ENCODE measurements at regions not wholly inside any gene's neighbourhood (a gene's known extent, or its start where the extent isn't known, plus 50 kb on each side); places are given as distances from the start of the nearest gene placed in this dataset.

DNA sequence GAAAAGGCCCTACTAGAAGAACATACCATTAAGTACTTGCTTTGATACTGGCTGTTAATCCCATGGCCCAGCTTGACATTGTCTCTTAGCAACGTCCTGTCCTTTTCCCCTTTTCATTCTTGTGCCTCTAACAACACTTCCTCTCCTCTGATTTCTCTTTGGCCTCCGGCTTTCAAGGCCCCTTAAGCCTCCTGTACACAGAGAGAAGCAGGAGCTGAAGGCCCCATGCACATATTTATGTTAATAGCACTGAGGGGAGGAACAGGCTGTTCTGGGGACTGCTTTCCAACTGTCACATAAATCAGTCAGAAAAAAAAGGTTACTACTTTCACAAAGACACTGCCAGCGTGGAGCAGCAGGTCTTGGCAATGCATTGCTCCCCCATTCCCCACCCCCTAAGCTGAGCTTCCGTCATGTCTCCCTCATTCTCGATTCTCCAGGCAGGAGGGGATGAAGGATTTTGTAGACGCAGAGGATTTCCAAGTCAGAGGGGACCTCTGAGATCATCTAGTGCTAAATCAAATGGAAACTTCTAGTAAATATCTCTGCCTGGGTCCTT lies 257.4 kb upstream of the ADAMTS9 start:
- H3K27me3 ChIP-seq (ENCODE audit: control insufficient read depth in 2 of 2, insufficient read depth in 2 of 2, low read length in 2 of 2) = no peaks in the 10 kb centered on the region
- no peaks in the 10 kb centered on the region for H3K4me1 ChIP-seq (ENCODE audit: control insufficient read depth in 2 of 2, insufficient read depth in 2 of 2, low read length in 2 of 2)
- H3K27ac ChIP-seq (ENCODE audit: low read depth in 2 of 2, low read length in 2 of 2) = peak overlapping the region in 1 of 2 donors; percentile 11
- no peaks in the 10 kb centered on the region for H3K36me3 ChIP-seq (ENCODE audit: control insufficient read depth in 2 of 2, insufficient read depth in 2 of 2, low read length in 2 of 2)
- no peak overlapping the region for H3K4me3 ChIP-seq (ENCODE audit: low read length in 2 of 2)
- H3K9me3 ChIP-seq (ENCODE audit: control insufficient read depth in 2 of 2, low read length in 2 of 2) = no peaks in the 10 kb centered on the region
- no peak overlapping the region for H3K9ac ChIP-seq (ENCODE audit: low read depth in 1 of 2, low read length in 2 of 2)

GRCh38 chr3:64943866-64944265 lies 256.1 kb upstream of the ADAMTS9 start:
- H3K36me3 ChIP-seq (ENCODE audit: control insufficient read depth in 2 of 2, insufficient read depth in 2 of 2, low read length in 2 of 2) = no peaks in the 10 kb centered on the region
- H3K9ac ChIP-seq (ENCODE audit: low read depth in 1 of 2, low read length in 2 of 2) = no peak overlapping the region
- no peak overlapping the region for H3K4me3 ChIP-seq (ENCODE audit: low read length in 2 of 2)
- H3K9me3 ChIP-seq (ENCODE audit: control insufficient read depth in 2 of 2, low read length in 2 of 2) = no peaks in the 10 kb centered on the region
- H3K27ac ChIP-seq (ENCODE audit: low read depth in 2 of 2, low read length in 2 of 2) = no peak overlapping the region
- H3K27me3 ChIP-seq (ENCODE audit: control insufficient read depth in 2 of 2, insufficient read depth in 2 of 2, low read length in 2 of 2) = no peaks in the 10 kb centered on the region
- H3K4me1 ChIP-seq (ENCODE audit: control insufficient read depth in 2 of 2, insufficient read depth in 2 of 2, low read length in 2 of 2) = peaks cover 0 to 6% of the 10 kb centered on the region in 2 donors

DNA sequence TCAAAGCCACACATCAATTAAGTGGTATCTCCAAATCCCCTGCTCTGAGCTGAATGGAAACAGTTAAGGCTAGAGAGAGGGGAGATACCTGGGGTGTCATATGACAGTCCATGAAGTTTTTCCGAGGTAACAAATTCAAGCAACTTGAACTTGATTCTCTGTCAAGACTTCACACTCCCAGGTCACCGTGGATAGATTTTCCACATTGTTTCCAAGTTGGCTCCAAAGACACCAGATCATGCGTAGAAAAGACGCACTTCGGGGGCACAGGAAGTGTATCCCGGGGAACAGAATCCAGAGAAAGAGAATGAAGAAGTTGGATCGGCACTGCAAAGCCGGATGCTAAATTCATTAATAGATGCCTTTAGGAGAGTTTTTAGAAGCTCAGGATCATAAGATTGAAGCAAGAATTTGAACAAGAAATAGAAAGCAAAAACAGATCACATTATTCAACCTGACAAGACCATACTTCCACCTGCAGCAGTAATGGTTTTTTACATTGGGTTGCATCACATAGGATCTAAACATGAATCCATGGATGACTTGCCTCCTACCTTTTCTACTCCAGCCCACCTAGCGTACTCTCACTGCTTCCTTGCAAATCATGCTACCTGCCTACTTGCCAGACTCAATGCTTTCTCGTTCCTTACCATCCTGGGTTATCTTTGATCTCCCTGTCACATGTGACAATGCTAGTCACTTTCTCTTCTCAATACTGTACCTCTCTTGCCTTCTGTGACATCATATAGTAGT lies 253.0 kb upstream of the ADAMTS9 start:
- Histone ChIP-seq H3K27ac (ENCODE audit: low read depth in 2 of 2, low read length in 2 of 2) (no peak overlapping the region), H3K4me1 (ENCODE audit: control insufficient read depth in 2 of 2, insufficient read depth in 2 of 2, low read length in 2 of 2) (peaks cover 0 to 6% of the 10 kb centered on the region in 2 donors), H3K27me3 (ENCODE audit: control insufficient read depth in 2 of 2, insufficient read depth in 2 of 2, low read length in 2 of 2) (no peaks in the 10 kb centered on the region), H3K9me3 (ENCODE audit: control insufficient read depth in 2 of 2, low read length in 2 of 2) (no peaks in the 10 kb centered on the region), H3K4me3 (ENCODE audit: low read length in 2 of 2) (no peak overlapping the region), H3K36me3 (ENCODE audit: control insufficient read depth in 2 of 2, insufficient read depth in 2 of 2, low read length in 2 of 2) (no peaks in the 10 kb centered on the region), H3K9ac (ENCODE audit: low read depth in 1 of 2, low read length in 2 of 2) (no peak overlapping the region)

- no peaks in the 10 kb centered on the region for H3K9me3 ChIP-seq (ENCODE audit: control insufficient read depth in 2 of 2, low read length in 2 of 2)
- peaks cover 0 to 6% of the 10 kb centered on the region in 2 donors for H3K4me1 ChIP-seq (ENCODE audit: control insufficient read depth in 2 of 2, insufficient read depth in 2 of 2, low read length in 2 of 2)
- no peaks in the 10 kb centered on the region for H3K27me3 ChIP-seq (ENCODE audit: control insufficient read depth in 2 of 2, insufficient read depth in 2 of 2, low read length in 2 of 2)
- no peak overlapping the region for H3K4me3 ChIP-seq (ENCODE audit: low read length in 2 of 2)
- H3K36me3 ChIP-seq (ENCODE audit: control insufficient read depth in 2 of 2, insufficient read depth in 2 of 2, low read length in 2 of 2) = no peaks in the 10 kb centered on the region
- no peak overlapping the region for H3K9ac ChIP-seq (ENCODE audit: low read depth in 1 of 2, low read length in 2 of 2)
- no peak overlapping the region for H3K27ac ChIP-seq (ENCODE audit: low read depth in 2 of 2, low read length in 2 of 2)
Measured at GRCh38 chr3:64939747-64940450, 252.1 kb upstream of the ADAMTS9 start.

DNA sequence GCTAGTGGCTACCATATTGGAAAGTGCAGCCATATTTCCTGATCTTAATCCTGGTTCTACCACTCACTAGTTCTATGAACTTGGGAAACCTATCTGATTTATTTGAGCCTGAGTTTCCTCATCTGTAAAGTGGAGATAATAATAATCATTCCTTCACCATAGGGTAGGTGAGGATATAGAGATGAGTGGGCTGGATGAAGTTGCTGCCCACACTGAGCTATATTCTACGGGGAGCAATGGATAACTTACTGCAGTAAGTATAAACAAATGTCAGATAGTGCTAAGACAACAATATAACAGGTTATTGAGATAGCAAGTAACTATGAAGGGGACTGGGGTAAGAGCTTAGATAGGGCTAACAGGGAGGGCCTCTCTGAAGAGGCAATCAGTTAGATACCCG lies 251.5 kb upstream of the ADAMTS9 start:
- no peaks in the 10 kb centered on the region for H3K9me3 ChIP-seq (ENCODE audit: control insufficient read depth in 2 of 2, low read length in 2 of 2)

DNA sequence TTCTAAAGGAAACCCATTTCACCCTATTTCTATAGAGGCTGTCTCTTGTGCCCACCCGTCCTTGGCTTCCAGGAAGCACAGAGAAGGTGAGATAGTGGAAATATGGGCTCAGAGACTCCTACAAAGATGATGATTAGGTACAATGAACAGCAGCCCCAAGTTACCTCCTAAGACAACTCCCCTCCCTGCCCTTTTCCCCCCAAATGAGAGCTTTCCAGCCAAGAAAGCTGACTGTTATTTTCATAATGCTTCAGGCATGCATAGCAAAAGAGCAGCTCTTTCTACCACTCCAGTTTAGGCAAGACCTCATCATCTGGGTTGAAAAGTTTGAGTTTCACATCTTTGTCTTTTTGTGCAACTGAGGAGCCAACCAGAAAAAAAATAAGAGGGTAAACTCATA lies 248.8 kb upstream of the ADAMTS9 start:
- H3K4me3 ChIP-seq (ENCODE audit: low read length in 2 of 2) = no peak overlapping the region
- no peak overlapping the region for H3K27ac ChIP-seq (ENCODE audit: low read depth in 2 of 2, low read length in 2 of 2)

More for the DNA sequence above, 251.5 kb upstream of the ADAMTS9 start:
- Histone ChIP-seq H3K4me3 (ENCODE audit: low read length in 2 of 2) (no peak overlapping the region), H3K36me3 (ENCODE audit: control insufficient read depth in 2 of 2, insufficient read depth in 2 of 2, low read length in 2 of 2) (no peaks in the 10 kb centered on the region), H3K27ac (ENCODE audit: low read depth in 2 of 2, low read length in 2 of 2) (no peak overlapping the region), H3K4me1 (ENCODE audit: control insufficient read depth in 2 of 2, insufficient read depth in 2 of 2, low read length in 2 of 2) (peaks cover 0 to 6% of the 10 kb centered on the region in 2 donors), H3K9ac (ENCODE audit: low read depth in 1 of 2, low read length in 2 of 2) (no peak overlapping the region), H3K27me3 (ENCODE audit: control insufficient read depth in 2 of 2, insufficient read depth in 2 of 2, low read length in 2 of 2) (no peaks in the 10 kb centered on the region)

DNA sequence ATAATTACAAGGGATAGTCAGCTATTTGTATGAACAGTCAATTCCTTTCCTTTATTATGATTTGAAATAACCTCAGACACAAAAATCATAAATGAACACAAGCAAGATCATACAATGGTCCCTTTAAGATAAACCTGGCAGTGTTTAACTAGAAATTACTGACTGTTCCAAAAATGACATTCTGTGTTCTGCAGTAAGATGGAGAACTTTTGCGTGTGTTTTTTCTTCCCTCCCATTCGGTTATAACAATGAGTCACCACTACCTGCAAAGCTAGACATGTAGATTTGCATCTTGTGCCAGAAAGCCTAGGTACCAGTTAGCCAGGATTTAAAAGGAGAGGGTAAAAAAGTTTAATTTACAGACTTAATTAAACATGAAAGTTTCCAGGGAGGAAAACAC lies 248.2 kb upstream of the ADAMTS9 start:
- H3K27me3 ChIP-seq (ENCODE audit: control insufficient read depth in 2 of 2, insufficient read depth in 2 of 2, low read length in 2 of 2) = no peaks in the 10 kb centered on the region
- no peak overlapping the region for H3K4me3 ChIP-seq (ENCODE audit: low read length in 2 of 2)
- H3K9ac ChIP-seq (ENCODE audit: low read depth in 1 of 2, low read length in 2 of 2) = no peak overlapping the region
- H3K9me3 ChIP-seq (ENCODE audit: control insufficient read depth in 2 of 2, low read length in 2 of 2) = peaks cover 0 to 2% of the 10 kb centered on the region in 2 donors
- no peak overlapping the region for H3K27ac ChIP-seq (ENCODE audit: low read depth in 2 of 2, low read length in 2 of 2)
- peaks cover 0 to 6% of the 10 kb centered on the region in 2 donors for H3K4me1 ChIP-seq (ENCODE audit: control insufficient read depth in 2 of 2, insufficient read depth in 2 of 2, low read length in 2 of 2)
- H3K36me3 ChIP-seq (ENCODE audit: control insufficient read depth in 2 of 2, insufficient read depth in 2 of 2, low read length in 2 of 2) = no peaks in the 10 kb centered on the region

More for the DNA sequence above, 248.8 kb upstream of the ADAMTS9 start:
- Histone ChIP-seq H3K27me3 (ENCODE audit: control insufficient read depth in 2 of 2, insufficient read depth in 2 of 2, low read length in 2 of 2) (no peaks in the 10 kb centered on the region), H3K36me3 (ENCODE audit: control insufficient read depth in 2 of 2, insufficient read depth in 2 of 2, low read length in 2 of 2) (no peaks in the 10 kb centered on the region), H3K9me3 (ENCODE audit: control insufficient read depth in 2 of 2, low read length in 2 of 2) (peaks cover 0 to 2% of the 10 kb centered on the region in 2 donors), H3K9ac (ENCODE audit: low read depth in 1 of 2, low read length in 2 of 2) (no peak overlapping the region), H3K4me1 (ENCODE audit: control insufficient read depth in 2 of 2, insufficient read depth in 2 of 2, low read length in 2 of 2) (peaks cover 0 to 6% of the 10 kb centered on the region in 2 donors)

- no peaks in the 10 kb centered on the region for H3K36me3 ChIP-seq (ENCODE audit: control insufficient read depth in 2 of 2, insufficient read depth in 2 of 2, low read length in 2 of 2)
- no peak overlapping the region for H3K4me3 ChIP-seq (ENCODE audit: low read length in 2 of 2)
- no peak overlapping the region for H3K9ac ChIP-seq (ENCODE audit: low read depth in 1 of 2, low read length in 2 of 2)
- H3K27me3 ChIP-seq (ENCODE audit: control insufficient read depth in 2 of 2, insufficient read depth in 2 of 2, low read length in 2 of 2) = no peaks in the 10 kb centered on the region
- H3K27ac ChIP-seq (ENCODE audit: low read depth in 2 of 2, low read length in 2 of 2) = no peak overlapping the region
- no peaks in the 10 kb centered on the region for H3K4me1 ChIP-seq (ENCODE audit: control insufficient read depth in 2 of 2, insufficient read depth in 2 of 2, low read length in 2 of 2)
- H3K9me3 ChIP-seq (ENCODE audit: control insufficient read depth in 2 of 2, low read length in 2 of 2) = peaks cover 0 to 2% of the 10 kb centered on the region in 2 donors
Measured at GRCh38 chr3:64932666-64933342, 245.0 kb upstream of the ADAMTS9 start.

GRCh38 chr3:64932016-64932518 lies 244.3 kb upstream of the ADAMTS9 start:
- Histone ChIP-seq H3K4me1 (ENCODE audit: control insufficient read depth in 2 of 2, insufficient read depth in 2 of 2, low read length in 2 of 2) (no peaks in the 10 kb centered on the region), H3K27ac (ENCODE audit: low read depth in 2 of 2, low read length in 2 of 2) (no peak overlapping the region), H3K9me3 (ENCODE audit: control insufficient read depth in 2 of 2, low read length in 2 of 2) (peaks cover 0 to 2% of the 10 kb centered on the region in 2 donors), H3K36me3 (ENCODE audit: control insufficient read depth in 2 of 2, insufficient read depth in 2 of 2, low read length in 2 of 2) (no peaks in the 10 kb centered on the region), H3K27me3 (ENCODE audit: control insufficient read depth in 2 of 2, insufficient read depth in 2 of 2, low read length in 2 of 2) (no peaks in the 10 kb centered on the region), H3K4me3 (ENCODE audit: low read length in 2 of 2) (no peak overlapping the region), H3K9ac (ENCODE audit: low read depth in 1 of 2, low read length in 2 of 2) (no peak overlapping the region)
